ENCODE measurements at regions not wholly inside any gene's neighbourhood (a gene's known extent, or its start where the extent isn't known, plus 50 kb on each side); places are given as distances from the start of the nearest gene placed in this dataset.

DNA sequence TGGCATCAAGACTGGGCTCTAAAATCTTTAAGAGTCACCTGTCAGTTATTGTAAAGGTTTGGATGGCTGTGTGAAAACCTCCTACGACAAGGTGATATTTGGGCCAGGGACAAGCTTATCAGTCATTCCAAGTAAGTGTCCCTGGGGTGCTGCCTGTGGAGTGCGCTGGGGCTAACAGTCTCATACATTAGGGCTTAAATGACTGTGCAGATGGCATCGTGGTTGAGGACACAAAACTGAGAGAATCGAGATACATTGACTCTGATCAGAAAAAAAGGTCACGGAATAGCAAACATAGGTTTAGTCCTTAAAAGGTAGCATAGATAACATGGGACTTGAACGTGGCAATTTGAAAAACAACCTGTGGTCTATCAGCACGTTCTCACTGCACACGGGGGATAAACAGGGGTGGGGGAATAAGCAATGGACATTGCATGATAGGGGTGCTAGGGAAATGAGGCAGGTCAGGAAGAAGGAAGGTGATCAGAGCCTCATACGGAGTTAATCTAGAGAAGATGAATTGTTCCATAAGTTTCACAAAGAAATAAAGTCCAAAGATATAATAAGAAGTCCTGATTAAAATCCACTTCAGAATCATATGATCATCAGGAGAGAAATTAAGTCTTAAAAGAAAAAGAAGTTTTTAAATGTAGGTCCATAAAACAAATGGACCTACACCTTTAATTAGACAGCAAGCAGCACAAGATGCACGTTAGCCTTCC, 100.3 kb downstream of the DAD1 start:
- H4K20me1 ChIP-seq (ENCODE audit: insufficient read depth, low read length): no peaks in the 10 kb centered on the region
- no peak overlapping the region for H3K27ac ChIP-seq (ENCODE audit: low read depth, low read length)
- H3K9me3 ChIP-seq (ENCODE audit: low read depth, low read length): no peaks in the 10 kb centered on the region
- H3K79me2 ChIP-seq (ENCODE audit: insufficient read depth, low read length): no peaks in the 10 kb centered on the region
- no peak overlapping the region for H3K4me2 ChIP-seq (ENCODE audit: insufficient read depth, low read length)
- TF ChIP-seq, protein P1, sequence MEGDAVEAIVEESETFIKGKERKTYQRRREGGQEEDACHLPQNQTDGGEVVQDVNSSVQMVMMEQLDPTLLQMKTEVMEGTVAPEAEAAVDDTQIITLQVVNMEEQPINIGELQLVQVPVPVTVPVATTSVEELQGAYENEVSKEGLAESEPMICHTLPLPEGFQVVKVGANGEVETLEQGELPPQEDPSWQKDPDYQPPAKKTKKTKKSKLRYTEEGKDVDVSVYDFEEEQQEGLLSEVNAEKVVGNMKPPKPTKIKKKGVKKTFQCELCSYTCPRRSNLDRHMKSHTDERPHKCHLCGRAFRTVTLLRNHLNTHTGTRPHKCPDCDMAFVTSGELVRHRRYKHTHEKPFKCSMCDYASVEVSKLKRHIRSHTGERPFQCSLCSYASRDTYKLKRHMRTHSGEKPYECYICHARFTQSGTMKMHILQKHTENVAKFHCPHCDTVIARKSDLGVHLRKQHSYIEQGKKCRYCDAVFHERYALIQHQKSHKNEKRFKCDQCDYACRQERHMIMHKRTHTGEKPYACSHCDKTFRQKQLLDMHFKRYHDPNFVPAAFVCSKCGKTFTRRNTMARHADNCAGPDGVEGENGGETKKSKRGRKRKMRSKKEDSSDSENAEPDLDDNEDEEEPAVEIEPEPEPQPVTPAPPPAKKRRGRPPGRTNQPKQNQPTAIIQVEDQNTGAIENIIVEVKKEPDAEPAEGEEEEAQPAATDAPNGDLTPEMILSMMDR (IDR thresholded peaks at IDR 0.05; ENCODE audit: extremely low read depth, low read depth, low read length): no peak
- H3K4me1 ChIP-seq (ENCODE audit: insufficient read depth, low read length): peaks cover 13% of the 10 kb centered on the region
- H2AFZ ChIP-seq (ENCODE audit: low read length): no peak overlapping the region
- H3K4me3 ChIP-seq (ENCODE audit: insufficient read depth, low read length): no peak overlapping the region
- no peak for DNase-seq (ENCODE audit: insufficient read length, low spot score, missing footprints)
- H3K36me3 ChIP-seq (ENCODE audit: insufficient read depth, low read length): no peaks in the 10 kb centered on the region
- peaks cover 77% of the 10 kb centered on the region for H3K27me3 ChIP-seq (ENCODE audit: insufficient read depth, low read length)

DNA sequence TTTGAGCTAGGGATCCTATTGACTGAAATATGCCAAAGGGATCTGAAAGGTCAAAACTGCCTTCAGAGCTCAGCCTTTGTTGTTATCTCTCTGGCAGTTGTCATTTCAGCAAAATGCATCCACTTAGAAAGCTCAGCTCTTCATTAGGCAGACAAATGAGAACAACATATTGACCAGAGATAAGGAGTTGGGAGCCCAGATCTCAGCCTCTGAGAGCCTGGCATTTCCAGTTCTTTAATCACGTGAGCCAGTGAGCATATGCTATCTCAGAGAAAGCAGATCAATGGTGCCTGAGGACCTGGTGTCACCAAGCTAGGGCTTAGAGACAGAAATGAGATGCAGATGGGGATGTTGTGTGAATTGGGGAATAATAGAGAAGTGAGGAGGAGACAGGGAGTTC, 101.1 kb downstream of the DAD1 start:
- peaks cover 82% of the 10 kb centered on the region for H3K27me3 ChIP-seq (ENCODE audit: insufficient read depth, low read length)

DNA sequence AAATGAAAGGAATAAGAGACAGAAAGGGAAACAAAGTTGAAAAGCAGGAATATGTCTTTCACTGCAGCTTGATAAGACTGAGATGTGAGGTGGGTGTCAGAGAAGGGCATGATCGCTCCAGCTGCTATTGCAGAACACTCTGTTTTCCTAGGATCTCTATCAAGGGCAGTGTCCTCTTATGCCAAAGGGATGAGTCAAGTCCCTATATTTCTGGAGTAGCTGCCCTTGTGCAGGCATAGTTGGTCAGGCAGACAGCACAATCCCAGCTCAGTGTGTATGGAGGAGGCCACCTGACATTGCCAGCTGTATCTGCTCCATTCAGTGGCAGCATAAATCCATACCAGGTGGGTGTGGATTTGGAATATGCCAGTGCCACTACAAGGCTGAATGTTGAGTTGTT, 101.6 kb downstream of the DAD1 start:
- Histone ChIP-seq H3K4me2 (ENCODE audit: insufficient read depth, low read length) (no peak overlapping the region), H3K27ac (ENCODE audit: low read depth, low read length) (no peak overlapping the region), H4K20me1 (ENCODE audit: insufficient read depth, low read length) (no peaks in the 10 kb centered on the region), H3K79me2 (ENCODE audit: insufficient read depth, low read length) (no peaks in the 10 kb centered on the region), H3K4me1 (ENCODE audit: insufficient read depth, low read length) (peaks cover 13% of the 10 kb centered on the region), H3K36me3 (ENCODE audit: insufficient read depth, low read length) (no peaks in the 10 kb centered on the region), H3K4me3 (ENCODE audit: insufficient read depth, low read length) (no peak overlapping the region), H2AFZ (ENCODE audit: low read length) (no peak overlapping the region), H3K9me3 (ENCODE audit: low read depth, low read length) (no peaks in the 10 kb centered on the region), H3K27me3 (ENCODE audit: insufficient read depth, low read length) (peaks cover 84% of the 10 kb centered on the region)
- TF ChIP-seq, protein P1 (IDR thresholded peaks at IDR 0.05; ENCODE audit: extremely low read depth, low read depth, low read length): no peak
- peak; percentile 47 for DNase-seq (ENCODE audit: insufficient read length, low spot score, missing footprints)

More for the DNA sequence above, 101.1 kb downstream of the DAD1 start:
- H3K79me2 ChIP-seq (ENCODE audit: insufficient read depth, low read length): no peaks in the 10 kb centered on the region
- H3K36me3 ChIP-seq (ENCODE audit: insufficient read depth, low read length): no peaks in the 10 kb centered on the region
- DNase-seq (ENCODE audit: insufficient read length, low spot score, missing footprints): no peak
- H4K20me1 ChIP-seq (ENCODE audit: insufficient read depth, low read length): no peaks in the 10 kb centered on the region
- H2AFZ ChIP-seq (ENCODE audit: low read length): no peak overlapping the region
- H3K4me2 ChIP-seq (ENCODE audit: insufficient read depth, low read length): no peak overlapping the region
- no peaks in the 10 kb centered on the region for H3K9me3 ChIP-seq (ENCODE audit: low read depth, low read length)
- H3K27ac ChIP-seq (ENCODE audit: low read depth, low read length): no peak overlapping the region
- TF ChIP-seq, protein P1 (IDR thresholded peaks at IDR 0.05; ENCODE audit: extremely low read depth, low read depth, low read length): no peak
- no peak overlapping the region for H3K4me3 ChIP-seq (ENCODE audit: insufficient read depth, low read length)
- peaks cover 13% of the 10 kb centered on the region for H3K4me1 ChIP-seq (ENCODE audit: insufficient read depth, low read length)

DNA sequence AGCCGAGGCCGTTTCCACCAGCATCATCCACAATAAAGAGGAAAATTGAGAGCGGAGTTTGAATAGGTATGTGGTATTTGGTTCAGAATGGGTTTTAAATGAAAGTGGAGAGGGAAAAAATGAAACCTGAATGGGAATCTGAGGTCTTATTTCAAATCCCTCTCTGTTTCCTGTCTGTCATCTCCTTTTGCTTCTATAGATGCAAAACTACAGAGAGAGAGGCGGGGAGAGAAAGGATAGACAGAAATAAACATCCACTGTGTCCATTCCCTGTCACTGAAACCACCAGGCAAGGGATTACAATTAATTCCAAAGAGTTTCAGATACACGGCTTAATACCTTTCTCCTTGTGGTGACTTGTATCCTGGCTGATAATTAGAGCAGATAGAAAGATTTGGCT, 102.3 kb downstream of the DAD1 start:
- Histone ChIP-seq H3K4me3 (ENCODE audit: insufficient read depth, low read length) (no peak overlapping the region), H3K79me2 (ENCODE audit: insufficient read depth, low read length) (no peaks in the 10 kb centered on the region), H3K4me2 (ENCODE audit: insufficient read depth, low read length) (no peak overlapping the region), H3K9me3 (ENCODE audit: low read depth, low read length) (no peaks in the 10 kb centered on the region), H3K4me1 (ENCODE audit: insufficient read depth, low read length) (peaks cover 13% of the 10 kb centered on the region), H2AFZ (ENCODE audit: low read length) (no peak overlapping the region), H3K36me3 (ENCODE audit: insufficient read depth, low read length) (no peaks in the 10 kb centered on the region), H3K27ac (ENCODE audit: low read depth, low read length) (no peak overlapping the region), H4K20me1 (ENCODE audit: insufficient read depth, low read length) (no peaks in the 10 kb centered on the region), H3K27me3 (ENCODE audit: insufficient read depth, low read length) (peaks cover 84% of the 10 kb centered on the region)
- TF ChIP-seq, protein P1 (IDR thresholded peaks at IDR 0.05; ENCODE audit: extremely low read depth, low read depth, low read length): no peak
- DNase-seq (ENCODE audit: insufficient read length, low spot score, missing footprints): no peak

Data from osteoblast (primary cell).